HEK293 (cell line): ENCODE measurements at regions not wholly inside any gene's neighbourhood (a gene's known extent, or its start where the extent isn't known, plus 50 kb on each side); places are given as distances from the start of the nearest gene placed in this dataset.

Experiments used
- CTCF ChIP-seq: fragments of 450-650 bp; formaldehyde crosslinking; IDR thresholded peaks from 2 replicates; pipeline ENCODE4 v1.5.1; 2016; ENCODE audit warnings: missing biosample characterization, missing genetic modification characterization
- SCRT2 ChIP-seq: fragments of 450-650 bp; formaldehyde crosslinking; IDR thresholded peaks from 2 replicates; pipeline ENCODE4 v1.5.1; 2016; ENCODE audit warnings: missing biosample characterization, missing genetic modification characterization
- ZNF24 ChIP-seq: fragments of 450-650 bp; formaldehyde crosslinking; IDR thresholded peaks from 2 replicates; pipeline ENCODE4 v1.5.1; 2016; ENCODE audit warnings: missing biosample characterization, missing genetic modification characterization
- ZNF558 ChIP-seq: fragments of 450-650 bp; formaldehyde crosslinking; IDR thresholded peaks from 2 replicates; pipeline ENCODE4 v1.5.1; 2016; ENCODE audit warnings: missing biosample characterization, missing genetic modification characterization
- ZNF660 ChIP-seq: fragments of 450-650 bp; IDR thresholded peaks from 2 replicates; pipeline ENCODE4 v1.5.1; 2018; ENCODE audit warnings: missing biosample characterization, mild to moderate bottlenecking, missing genetic modification characterization
- ZSCAN16 ChIP-seq: fragments of 450-650 bp; formaldehyde crosslinking; IDR thresholded peaks from 2 replicates; pipeline ENCODE4 v1.5.1; 2016; ENCODE audit warnings: missing biosample characterization, missing genetic modification characterization
- ZSCAN18 ChIP-seq: fragments of 450-650 bp; formaldehyde crosslinking; IDR thresholded peaks from 2 replicates; pipeline ENCODE4 v1.5.1; 2016; ENCODE audit warnings: missing biosample characterization, missing genetic modification characterization

- TF ChIP-seq ZSCAN16 (tag by site-specific recombination) (no peak), CTCF (tag by site-specific recombination) (no peak), ZNF24 (tag by site-specific recombination) (no peak), ZNF558 (no peak), SCRT2 (tag by site-specific recombination) (no peak), ZNF660 (tag by site-specific recombination) (no peak), ZSCAN18 (tag by site-specific recombination) (no peak)
Measured at GRCh38 chr6:75025371-75025770, 180.5 kb downstream of the COL12A1 start.
